Neuronal stem cell (in vitro differentiated cells): ENCODE measurements at regions not wholly inside any gene's neighbourhood (a gene's known extent, or its start where the extent isn't known, plus 50 kb on each side); places are given as distances from the start of the nearest gene placed in this dataset.

Experiments used
- DNase-seq: peaks from one replicate; pipeline ENCODE4 v3.0.0-alpha.2; 2013; ENCODE audit warnings: low spot score
- H2AFZ ChIP-seq: one replicate; pipeline ENCODE4 v1.6.1; 2013; ENCODE audit warnings: mild to moderate bottlenecking, low read length, inconsistent platforms
- H2AK5ac ChIP-seq: 2 replicates; pipeline ENCODE4 v1.6.1; 2013; ENCODE audit warnings: low read depth, mild to moderate bottlenecking, inconsistent platforms, low read length, moderate library complexity, mixed read lengths
- H2BK120ac ChIP-seq: 2 replicates; pipeline ENCODE4 v1.6.1; 2013; ENCODE audit warnings: low read depth, mild to moderate bottlenecking, inconsistent platforms, low read length, moderate library complexity, mixed read lengths
- H2BK12ac ChIP-seq: one replicate; pipeline ENCODE4 v1.6.1; 2013; ENCODE audit warnings: low read length, inconsistent platforms
- H2BK15ac ChIP-seq: 2 replicates; pipeline ENCODE4 v1.6.1; 2013; ENCODE audit warnings: mild to moderate bottlenecking, low read length, inconsistent platforms, mixed read lengths
- H2BK5ac ChIP-seq: one replicate; pipeline ENCODE4 v1.6.1; 2013; ENCODE audit warnings: inconsistent platforms, mild to moderate bottlenecking, low read length, moderate library complexity
- H3K14ac ChIP-seq: one replicate; pipeline ENCODE4 v1.6.1; 2013; ENCODE audit warnings: low read length, inconsistent platforms
- H3K18ac ChIP-seq: 2 replicates; pipeline ENCODE4 v1.6.1; 2013; ENCODE audit warnings: low read length, inconsistent platforms
- H3K23ac ChIP-seq: 2 replicates; pipeline ENCODE4 v1.6.1; 2013; ENCODE audit warnings: low read depth, mild to moderate bottlenecking, mixed read lengths, low read length, inconsistent platforms; ENCODE audit not compliant: poor library complexity
- H3K27ac ChIP-seq: replicated peaks from 3 replicates; pipeline ENCODE4 v1.5.1; 2013; ENCODE audit warnings: low read length, inconsistent platforms
- H3K27me3 ChIP-seq, 3 experiments: 2 replicates each; pipeline ENCODE4 v1.6.1; 2013; ENCODE audit warnings: low read length in 3 of 3, mild to moderate bottlenecking in 2 of 3, inconsistent platforms in 1 of 3, low read depth in 1 of 3, mixed read lengths in 1 of 3, moderate library complexity in 1 of 3; ENCODE audit not compliant: control insufficient read depth in 3 of 3, insufficient read depth in 3 of 3
- H3K36me3 ChIP-seq, 2 donors: replicated peaks in 1 of 2; 2 replicates each; pipeline ENCODE4 v1.6.1; 2013; ENCODE audit warnings: low read length in 2 of 2; ENCODE audit not compliant: control insufficient read depth in 2 of 2, insufficient read depth in 2 of 2
- H3K4ac ChIP-seq: 2 replicates; pipeline ENCODE4 v1.6.1; 2013; ENCODE audit warnings: inconsistent platforms, mild to moderate bottlenecking, low read length, moderate library complexity
- H3K4me1 ChIP-seq, 2 donors: 1 replicate in 1 of 2; 2 replicates in 1 of 2; pipeline ENCODE4 v1.6.1; 2013; ENCODE audit warnings: low read length in 2 of 2, low read depth in 1 of 2; ENCODE audit not compliant: control insufficient read depth in 2 of 2, insufficient read depth in 1 of 2
- H3K4me2 ChIP-seq: one replicate; pipeline ENCODE4 v1.6.1; 2013; ENCODE audit warnings: mild to moderate bottlenecking, low read length, inconsistent platforms; ENCODE audit not compliant: insufficient read depth, poor library complexity, severe bottlenecking
- H3K4me3 ChIP-seq, 2 donors: 2 replicates each; pipeline ENCODE4 v1.5.1; 2013; ENCODE audit warnings: low read length in 2 of 2, mild to moderate bottlenecking in 2 of 2, inconsistent platforms in 1 of 2, moderate library complexity in 1 of 2
- H3K79me1 ChIP-seq: one replicate; pipeline ENCODE4 v1.6.1; 2013; ENCODE audit warnings: low read depth, mild to moderate bottlenecking, inconsistent platforms, low read length, moderate library complexity
- H3K9ac ChIP-seq: one replicate; pipeline ENCODE4 v1.6.1; 2013; ENCODE audit warnings: mild to moderate bottlenecking, low read depth, low read length, inconsistent platforms; ENCODE audit not compliant: poor library complexity
- H3K9me3 ChIP-seq, 2 donors: replicated peaks in 1 of 2; 2 replicates each; pipeline versions ENCODE3 to v1.6.1; 2013; ENCODE audit warnings: low read length in 2 of 2, mild to moderate bottlenecking in 2 of 2, inconsistent platforms in 1 of 2, low read depth in 1 of 2, mixed read lengths in 1 of 2, moderate library complexity in 1 of 2; ENCODE audit not compliant: control insufficient read depth in 2 of 2, insufficient read depth in 1 of 2
- H4K8ac ChIP-seq: one replicate; pipeline ENCODE4 v1.6.1; 2013; ENCODE audit warnings: low read depth, mild to moderate bottlenecking, inconsistent platforms, low read length, moderate library complexity
- H4K91ac ChIP-seq: one replicate; pipeline ENCODE4 v1.6.1; 2013; ENCODE audit warnings: low read length, low read depth, mild to moderate bottlenecking, inconsistent platforms; ENCODE audit not compliant: poor library complexity
- WGBS, 2 donors: extraction: QIAGEN DNeasy Blood & Tissue Kit; methylation state at CpG; one replicate each; pipeline ENCODE4 v1.1.7; 2013; ENCODE audit warnings: missing lambda C conversion rate in 2 of 2, mixed read lengths in 1 of 2; ENCODE audit not compliant: insufficient read length in 2 of 2, insufficient replicate concordance in 1 of 2; ENCODE audit errors: extremely low coverage in 2 of 2; 5-methylcytosine and 5-hydroxymethylcytosine counted together

DNA sequence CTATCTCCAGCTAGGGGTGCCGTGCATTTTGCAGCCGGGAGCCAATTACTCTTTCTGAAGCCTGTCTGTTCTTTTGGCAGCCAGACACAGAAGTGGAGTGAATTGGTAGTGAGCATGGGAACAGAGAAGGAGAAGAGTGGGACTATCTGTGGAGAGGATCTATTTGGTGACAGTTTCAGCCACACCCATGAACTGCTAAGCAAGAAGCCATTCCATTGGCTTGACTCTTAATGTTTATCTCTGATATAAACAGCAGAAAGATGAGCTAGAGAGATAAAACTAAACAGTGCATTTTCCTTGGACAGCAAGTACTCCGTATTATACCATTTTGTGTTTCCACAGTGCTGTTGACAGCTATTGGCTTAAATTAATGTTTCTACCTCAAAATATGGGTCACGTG, 259.6 kb upstream of the THUMPD2 start:
- Histone ChIP-seq H3K9me3 (peaks cover 2 to 3% of the 10 kb centered on the region in 2 donors), H3K4me1 (peaks cover 0 to 3% of the 10 kb centered on the region in 2 donors), H4K91ac (no peak overlapping the region), H2BK12ac (no peak overlapping the region), H3K27ac (no peak overlapping the region), H3K36me3 (no peaks in the 10 kb centered on the region), H2BK15ac (no peak overlapping the region), H3K27me3 (no peaks in the 10 kb centered on the region), H3K4me2 (no peak overlapping the region), H3K9ac (no peak overlapping the region), H3K18ac (no peak overlapping the region), H3K14ac (no peak overlapping the region), H3K4ac (no peak overlapping the region), H2AK5ac (no peak overlapping the region), H2BK5ac (no peak overlapping the region), H2AFZ (no peak overlapping the region), H4K8ac (no peak overlapping the region), H2BK120ac (no peak overlapping the region), H3K4me3 (no peak overlapping the region), H3K23ac (no peak overlapping the region), H3K79me1 (no peaks in the 10 kb centered on the region)
- no CpG with 5 or more reads among the region's 4 CpGs for WGBS, 2 donors
- DNase-seq = no peak

DNA sequence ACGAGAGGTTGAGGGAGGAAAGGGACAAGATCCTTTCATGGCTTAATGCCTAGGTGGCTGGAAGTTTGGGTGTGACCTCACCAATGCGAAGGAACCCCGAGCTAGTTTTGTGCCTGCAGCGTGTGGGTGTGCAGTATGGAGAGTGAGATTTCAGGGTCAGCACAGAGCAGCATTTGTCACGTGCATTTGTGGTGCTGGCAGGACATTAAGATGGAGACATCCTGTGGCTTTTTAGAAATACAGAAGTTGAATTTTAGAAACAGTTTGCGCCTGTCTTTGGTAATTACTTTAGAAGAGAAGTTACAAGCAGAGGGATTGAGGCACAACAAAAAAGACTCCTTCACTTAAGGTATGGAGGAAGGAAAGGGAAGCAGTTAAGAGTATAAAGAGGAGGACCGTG, 258.2 kb upstream of the THUMPD2 start:
- H3K27me3 ChIP-seq = no peaks in the 10 kb centered on the region
- no peak overlapping the region for H2AK5ac ChIP-seq
- no peaks in the 10 kb centered on the region for H3K36me3 ChIP-seq
- no peak overlapping the region for H2BK5ac ChIP-seq
- H3K14ac ChIP-seq = no peak overlapping the region
- H3K4me2 ChIP-seq = no peak overlapping the region
- H3K4me1 ChIP-seq = no peaks in the 10 kb centered on the region
- no peak for DNase-seq
- no peak overlapping the region for H3K27ac ChIP-seq
- H3K18ac ChIP-seq = no peak overlapping the region
- H2BK12ac ChIP-seq = no peak overlapping the region
- H3K79me1 ChIP-seq = no peaks in the 10 kb centered on the region
- no peak overlapping the region for H3K4ac ChIP-seq
- H3K9ac ChIP-seq = no peak overlapping the region
- no peak overlapping the region for H2BK15ac ChIP-seq
- no CpG with 5 or more reads among the region's 7 CpGs for WGBS, 2 donors
- no peak overlapping the region for H3K23ac ChIP-seq
- no peak overlapping the region for H4K91ac ChIP-seq
- H2BK120ac ChIP-seq = no peak overlapping the region
- no peak overlapping the region for H2AFZ ChIP-seq
- no peak overlapping the region for H3K4me3 ChIP-seq
- peaks cover 2 to 3% of the 10 kb centered on the region in 2 donors for H3K9me3 ChIP-seq
- no peak overlapping the region for H4K8ac ChIP-seq

DNA sequence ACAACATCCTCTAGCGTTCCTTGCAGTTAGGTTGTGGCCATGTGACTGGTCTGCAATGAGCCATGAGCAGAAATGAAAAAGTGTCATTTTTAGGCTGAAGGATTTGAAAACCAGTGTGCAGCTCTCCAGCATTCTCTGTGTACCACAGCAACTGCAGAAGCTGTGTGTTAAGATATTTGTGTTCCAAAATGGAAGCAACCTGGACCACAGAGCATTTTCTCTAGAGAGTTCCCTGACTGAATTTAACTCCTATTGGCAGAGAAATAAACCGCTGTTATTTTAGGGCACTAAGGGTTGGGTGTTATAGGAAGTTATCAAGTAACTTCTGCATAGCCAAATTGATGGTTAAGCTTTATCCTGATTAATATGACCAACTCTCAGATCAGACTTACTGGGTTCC, 257.2 kb upstream of the THUMPD2 start:
- no CpG with 5 or more reads among the region's 2 CpGs for WGBS, 2 donors
- Histone ChIP-seq H3K79me1 (no peaks in the 10 kb centered on the region), H3K27ac (no peak overlapping the region), H3K27me3 (no peaks in the 10 kb centered on the region), H3K14ac (no peak overlapping the region), H4K91ac (no peak overlapping the region), H2BK120ac (no peak overlapping the region), H3K4me2 (no peak overlapping the region), H2BK15ac (no peak overlapping the region), H3K23ac (no peak overlapping the region), H3K9me3 (peaks cover 2 to 3% of the 10 kb centered on the region in 2 donors), H3K18ac (no peak overlapping the region), H3K4me3 (no peak overlapping the region), H3K4me1 (no peaks in the 10 kb centered on the region), H3K36me3 (no peaks in the 10 kb centered on the region), H2BK5ac (no peak overlapping the region), H3K4ac (no peak overlapping the region), H4K8ac (no peak overlapping the region), H2BK12ac (no peak overlapping the region), H3K9ac (no peak overlapping the region), H2AFZ (no peak overlapping the region), H2AK5ac (no peak overlapping the region)
- no peak for DNase-seq

DNA sequence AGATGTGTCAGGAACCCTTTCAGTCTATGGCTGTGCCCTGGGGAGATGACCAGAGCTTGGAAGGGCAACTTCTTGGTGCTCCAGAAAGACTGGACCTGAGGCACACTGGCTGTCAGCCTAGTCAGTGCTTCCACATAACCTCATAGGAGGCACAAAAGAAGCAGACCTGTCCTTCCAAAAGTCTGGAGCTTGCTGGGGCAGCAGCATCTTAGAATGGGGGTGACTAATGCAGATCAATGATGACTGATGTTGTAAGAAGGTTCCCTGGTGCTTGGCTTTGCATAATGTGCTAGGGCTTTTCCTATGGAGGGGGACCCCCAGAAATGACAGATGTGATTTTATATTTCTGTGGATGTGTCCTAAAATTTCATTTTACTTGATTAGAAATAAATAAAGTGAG, 255.7 kb upstream of the THUMPD2 start:
- Histone ChIP-seq H3K27me3 (no peaks in the 10 kb centered on the region), H3K4ac (no peak overlapping the region), H3K4me3 (no peak overlapping the region), H2BK15ac (no peak overlapping the region), H3K27ac (no peak overlapping the region), H3K14ac (no peak overlapping the region), H3K36me3 (no peaks in the 10 kb centered on the region), H2AFZ (no peak overlapping the region), H3K18ac (no peak overlapping the region), H2BK12ac (no peak overlapping the region), H2BK120ac (no peak overlapping the region), H3K79me1 (no peaks in the 10 kb centered on the region), H4K91ac (no peak overlapping the region), H2BK5ac (no peak overlapping the region), H2AK5ac (no peak overlapping the region), H3K9me3 (peaks cover 2 to 3% of the 10 kb centered on the region in 2 donors), H3K9ac (no peak overlapping the region), H3K4me1 (no peaks in the 10 kb centered on the region), H3K23ac (no peak overlapping the region), H4K8ac (no peak overlapping the region), H3K4me2 (no peak overlapping the region)
- DNase-seq = no peak
